B cell (primary cell): ENCODE measurements at regions not wholly inside any gene's neighbourhood (a gene's known extent, or its start where the extent isn't known, plus 50 kb on each side); places are given as distances from the start of the nearest gene placed in this dataset.

Experiments used
- ATAC-seq: fragments of 200-7000 bp; cut with Tn5 transposase; one replicate; pipeline ENCODE4 v1.10.0; 2021; ENCODE audit warnings: low read depth, mild to moderate bottlenecking, moderate number of reproducible peaks, moderate library complexity
- CTCF ChIA-PET: fragments of 350-600 bp; sonication (Branson Sonifier 250); formaldehyde crosslinking; loops from one replicate; lab custom pipeline; 2021; ENCODE audit warnings: antibody characterized with exemption, inconsistent platforms; lab: Charles Lee
- POLR2A ChIA-PET: fragments of 350-600 bp; sonication (Branson Sonifier 250); formaldehyde crosslinking; loops from one replicate; lab custom pipeline; 2021; ENCODE audit warnings: antibody characterized with exemption; lab: Charles Lee
- DNase-seq: peaks from one replicate; pipeline ENCODE4 v3.0.0; 2013
- H2AFZ ChIP-seq: 2 replicates; pipeline ENCODE4 v1.6.1; 2012; ENCODE audit warnings: mild to moderate bottlenecking, low read depth, low read length; ENCODE audit not compliant: insufficient read depth, poor library complexity, severe bottlenecking
- H3K27ac ChIP-seq, 2 donors: 1 replicate in 1 of 2; 2 replicates in 1 of 2; pipeline ENCODE4 v1.5.1; 2012 to 2013; ENCODE audit warnings: low read length in 2 of 2, mild to moderate bottlenecking in 2 of 2, moderate library complexity in 1 of 2
- H3K27me3 ChIP-seq, 4 experiments: fragments of 200-600 bp in 1 of 4; sonication (generic) in 1 of 4; replicated peaks in 1 of 4; 1 replicate in 2 of 4; 2 replicates in 2 of 4; pipeline versions ENCODE4 v1.6.1 to v1.7.0; 2013 to 2016; ENCODE audit warnings: low read length in 3 of 4, mild to moderate bottlenecking in 2 of 4, mixed read lengths in 1 of 4, moderate library complexity in 1 of 4; ENCODE audit not compliant: insufficient read depth in 4 of 4, control insufficient read depth in 3 of 4; ENCODE audit errors: control extremely low read depth in 1 of 4
- H3K36me3 ChIP-seq, 2 experiments: replicated peaks in 1 of 2; 1 replicate in 1 of 2; 2 replicates in 1 of 2; pipeline versions ENCODE4 v1.6.1 to v1.7.1; 2013; ENCODE audit warnings: low read length in 1 of 2; ENCODE audit not compliant: insufficient read depth in 2 of 2, control insufficient read depth in 1 of 2; ENCODE audit errors: control extremely low read depth in 1 of 2, extremely low read depth in 1 of 2
- H3K4me1 ChIP-seq, 2 donors: fragments of 200-600 bp in 1 of 2; sonication (generic) in 1 of 2; 1 replicate in 1 of 2; 2 replicates in 1 of 2; pipeline versions ENCODE4 v1.5.1 to v1.6.1; 2013 to 2017; ENCODE audit warnings: low read length in 2 of 2; ENCODE audit not compliant: control insufficient read depth in 2 of 2, insufficient read depth in 2 of 2
- H3K4me2 ChIP-seq: replicated peaks from 2 replicates; pipeline ENCODE3; 2012; ENCODE audit warnings: mild to moderate bottlenecking, low read depth, low read length; ENCODE audit not compliant: poor library complexity, severe bottlenecking
- H3K4me3 ChIP-seq, 5 experiments: fragments of 200-600 bp in 1 of 5; sonication (generic) in 1 of 5; 1 replicate in 3 of 5; 2 replicates in 2 of 5; pipeline versions ENCODE4 v1.5.1 to v1.7.0; 2011 to 2016; ENCODE audit warnings: low read length in 4 of 5, mild to moderate bottlenecking in 4 of 5, low read depth in 2 of 5, control low read depth in 1 of 5, moderate library complexity in 1 of 5; ENCODE audit not compliant: insufficient read depth in 1 of 5; ENCODE audit errors: control extremely low read depth in 1 of 5, extremely low read depth in 1 of 5
- H3K79me2 ChIP-seq: fragments of 200-600 bp; sonication (generic); one replicate; pipeline ENCODE4 v1.6.0; 2016; ENCODE audit warnings: low read length; ENCODE audit not compliant: control insufficient read depth, insufficient read depth
- H3K9ac ChIP-seq: fragments of 200-600 bp; sonication (generic); 2 replicates; pipeline ENCODE4 v1.6.1; 2017; ENCODE audit warnings: mild to moderate bottlenecking, low read length, moderate library complexity
- H3K9me3 ChIP-seq, 3 donors: one replicate each; pipeline versions ENCODE4 v1.6.1 to v1.7.1; 2013; ENCODE audit warnings: low read length in 2 of 3; ENCODE audit not compliant: control insufficient read depth in 2 of 3, insufficient read depth in 1 of 3; ENCODE audit errors: control extremely low read depth in 1 of 3
- H4K20me1 ChIP-seq: 2 replicates; pipeline ENCODE4 v1.6.0; 2012; ENCODE audit warnings: mild to moderate bottlenecking, low read length; ENCODE audit not compliant: insufficient read depth, control insufficient read depth, poor library complexity, severe bottlenecking
- H3K27ac Mint-ChIP-seq: one replicate; pipeline ENCODE4 v1.8.0; 2021; ENCODE audit warnings: mixed read lengths
- H3K27me3 Mint-ChIP-seq: one replicate; pipeline ENCODE4 v1.8.0; 2021; ENCODE audit warnings: mixed read lengths
- H3K4me1 Mint-ChIP-seq: one replicate; pipeline ENCODE4 v1.8.0; 2021; ENCODE audit warnings: mixed read lengths
- H3K4me3 Mint-ChIP-seq: one replicate; pipeline ENCODE4 v1.8.0; 2021; ENCODE audit warnings: mixed read lengths
- H3K9me3 Mint-ChIP-seq: one replicate; pipeline ENCODE4 v1.8.0; 2022; ENCODE audit warnings: mixed read lengths; ENCODE audit not compliant: insufficient read depth
- EZH2 ChIP-seq: IDR thresholded peaks from 2 replicates; pipeline ENCODE4 v1.6.1; 2012; ENCODE audit warnings: borderline replicate concordance, low read depth, mild to moderate bottlenecking, moderate library complexity, low read length; ENCODE audit not compliant: insufficient read depth, poor library complexity, severe bottlenecking
- WGBS: methylation state at CpG from one replicate; pipeline ENCODE4 v1.1.5; 2013; ENCODE audit warnings: missing lambda C conversion rate; ENCODE audit not compliant: insufficient coverage; 5-methylcytosine and 5-hydroxymethylcytosine counted together
- intact Hi-C: fragments of 100-400 bp; cut with micrococcal nuclease; formaldehyde crosslinking; loops from one replicate; pipeline ENCODE4 v1.10.0; 2022
- TF ChIP-seq, protein P1 (sequence below): fragments of 200-600 bp; IDR thresholded peaks from one replicate; pipeline ENCODE4 v1.8.0; 2022; ENCODE audit warnings: antibody characterized with exemption, mild to moderate bottlenecking

DNA sequence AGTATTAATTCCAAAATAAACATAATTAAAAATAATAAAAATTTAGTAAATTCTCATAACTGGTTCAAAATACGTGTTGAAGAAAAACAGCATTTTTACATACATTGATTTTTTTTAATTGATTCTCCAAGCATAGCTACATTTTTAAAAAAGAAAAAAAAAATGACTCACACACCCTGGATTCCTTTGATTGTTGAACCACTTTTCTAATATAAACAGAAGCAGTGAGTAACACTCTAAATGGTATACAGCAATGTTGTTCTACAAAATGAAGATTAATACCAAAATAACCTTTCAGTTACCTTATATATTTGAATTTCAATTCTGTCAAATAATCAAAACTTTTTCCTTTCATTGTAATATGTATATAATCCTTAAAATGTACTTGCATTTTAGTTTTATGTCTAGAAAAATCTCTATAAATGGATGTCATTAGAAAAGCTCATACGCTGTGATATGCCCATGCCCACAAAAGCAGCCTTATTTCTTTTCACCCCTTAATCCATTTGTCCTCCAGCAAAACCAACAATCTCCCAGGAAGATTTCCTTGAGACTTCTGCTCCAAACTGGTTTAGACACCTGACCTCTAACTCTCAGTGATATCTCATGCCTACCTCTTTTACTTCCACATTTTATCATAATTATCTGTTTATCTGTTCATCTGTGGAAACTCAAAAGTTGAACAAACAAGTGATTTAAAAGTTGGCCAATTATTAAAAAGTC lies 246.4 kb upstream of the NR5A2 start:
- TF ChIP-seq EZH2 = no peak
- TF ChIP-seq, protein P1, sequence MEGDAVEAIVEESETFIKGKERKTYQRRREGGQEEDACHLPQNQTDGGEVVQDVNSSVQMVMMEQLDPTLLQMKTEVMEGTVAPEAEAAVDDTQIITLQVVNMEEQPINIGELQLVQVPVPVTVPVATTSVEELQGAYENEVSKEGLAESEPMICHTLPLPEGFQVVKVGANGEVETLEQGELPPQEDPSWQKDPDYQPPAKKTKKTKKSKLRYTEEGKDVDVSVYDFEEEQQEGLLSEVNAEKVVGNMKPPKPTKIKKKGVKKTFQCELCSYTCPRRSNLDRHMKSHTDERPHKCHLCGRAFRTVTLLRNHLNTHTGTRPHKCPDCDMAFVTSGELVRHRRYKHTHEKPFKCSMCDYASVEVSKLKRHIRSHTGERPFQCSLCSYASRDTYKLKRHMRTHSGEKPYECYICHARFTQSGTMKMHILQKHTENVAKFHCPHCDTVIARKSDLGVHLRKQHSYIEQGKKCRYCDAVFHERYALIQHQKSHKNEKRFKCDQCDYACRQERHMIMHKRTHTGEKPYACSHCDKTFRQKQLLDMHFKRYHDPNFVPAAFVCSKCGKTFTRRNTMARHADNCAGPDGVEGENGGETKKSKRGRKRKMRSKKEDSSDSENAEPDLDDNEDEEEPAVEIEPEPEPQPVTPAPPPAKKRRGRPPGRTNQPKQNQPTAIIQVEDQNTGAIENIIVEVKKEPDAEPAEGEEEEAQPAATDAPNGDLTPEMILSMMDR = no peak
- H3K4me3 ChIP-seq = no peak overlapping the region
- peaks cover 4% of the 10 kb centered on the region for H3K9me3 Mint-ChIP-seq
- H3K27ac ChIP-seq = no peak overlapping the region
- H3K9me3 ChIP-seq = no peaks in the 10 kb centered on the region
- CTCF ChIA-PET = no interaction called here
- no peak overlapping the region for H3K9ac ChIP-seq
- H3K27me3 ChIP-seq = no peaks in the 10 kb centered on the region
- POLR2A ChIA-PET = no interaction called here
- no peaks in the 10 kb centered on the region for H4K20me1 ChIP-seq
- no CpG with 5 or more reads among the region's 2 CpGs for WGBS
- DNase-seq = no peak
- H3K4me1 Mint-ChIP-seq = no peaks in the 10 kb centered on the region
- H3K79me2 ChIP-seq = no peaks in the 10 kb centered on the region
- H3K4me1 ChIP-seq = peaks cover 0 to 3% of the 10 kb centered on the region in 2 donors
- intact Hi-C loops = no loop called here
- no peak for ATAC-seq
- no peak overlapping the region for H3K4me3 Mint-ChIP-seq
- no peak overlapping the region for H2AFZ ChIP-seq
- H3K27me3 Mint-ChIP-seq = peaks cover 9% of the 10 kb centered on the region
- H3K36me3 ChIP-seq = no peaks in the 10 kb centered on the region
- no peak overlapping the region for H3K4me2 ChIP-seq
- no peak overlapping the region for H3K27ac Mint-ChIP-seq

- no peak for ATAC-seq
- H3K27ac Mint-ChIP-seq = no peak overlapping the region
- H2AFZ ChIP-seq = no peak overlapping the region
- no peaks in the 10 kb centered on the region for H3K27me3 ChIP-seq
- no peak overlapping the region for H3K4me3 Mint-ChIP-seq
- intact Hi-C loops = no loop called here
- H3K4me2 ChIP-seq = no peak overlapping the region
- H3K79me2 ChIP-seq = no peaks in the 10 kb centered on the region
- H3K9me3 ChIP-seq = no peaks in the 10 kb centered on the region
- DNase-seq = no peak
- no peaks in the 10 kb centered on the region for H3K36me3 ChIP-seq
- no peaks in the 10 kb centered on the region for H3K4me1 Mint-ChIP-seq
- no peak overlapping the region for H3K27ac ChIP-seq
- WGBS = no CpG with 5 or more reads among the region's 2 CpGs
- POLR2A ChIA-PET = no interaction called here
- no peak overlapping the region for H3K9ac ChIP-seq
- no peak overlapping the region for H3K4me3 ChIP-seq
- peaks cover 4% of the 10 kb centered on the region for H3K9me3 Mint-ChIP-seq
- TF ChIP-seq, protein P1 = no peak
- no peak for TF ChIP-seq EZH2
- peaks cover 8% of the 10 kb centered on the region for H3K27me3 Mint-ChIP-seq
- no peaks in the 10 kb centered on the region for H4K20me1 ChIP-seq
- CTCF ChIA-PET = no interaction called here
- peaks cover 0 to 3% of the 10 kb centered on the region in 2 donors for H3K4me1 ChIP-seq
Observed at GRCh38 chr1:199784138-199784895, 243.2 kb upstream of the NR5A2 start.
